Lung (tissue), 11 donors: ENCODE measurements at regions not wholly inside any gene's neighbourhood (a gene's known extent, or its start where the extent isn't known, plus 50 kb on each side); places are given as distances from the start of the nearest gene placed in this dataset.

Experiments used
- ATAC-seq: fragments of 200-7000 bp; cut with Tn5 transposase; one replicate; pipeline ENCODE4 v1.9.1; 2020; ENCODE audit warnings: moderate number of reproducible peaks; ENCODE audit not compliant: insufficient read depth, low FRiP score
- DNase-seq, 3 donors: peaks; one replicate each; pipeline ENCODE4 v3.0.0-alpha.2; 2013 to 2017
- H3K27ac ChIP-seq, 2 donors: one replicate each; pipeline ENCODE4 v1.5.1; 2013; ENCODE audit warnings: mild to moderate bottlenecking in 2 of 2, moderate library complexity in 2 of 2, control low read depth in 1 of 2, inconsistent platforms in 1 of 2, low read depth in 1 of 2, low read length in 1 of 2
- H3K27me3 ChIP-seq, 3 donors: one replicate each; pipeline ENCODE4 v1.5.1; 2013; ENCODE audit warnings: low read length in 2 of 3; ENCODE audit not compliant: control insufficient read depth in 3 of 3, insufficient read depth in 3 of 3
- H3K36me3 ChIP-seq, 4 donors: one replicate each; pipeline ENCODE4 v1.5.1; 2013; ENCODE audit warnings: low read length in 4 of 4, mild to moderate bottlenecking in 1 of 4, moderate library complexity in 1 of 4; ENCODE audit not compliant: control insufficient read depth in 4 of 4, insufficient read depth in 4 of 4
- H3K4me1 ChIP-seq, 5 donors: one replicate each; pipeline ENCODE4 v1.5.1; 2013; ENCODE audit warnings: low read length in 5 of 5, mild to moderate bottlenecking in 2 of 5, moderate library complexity in 1 of 5; ENCODE audit not compliant: control insufficient read depth in 5 of 5, insufficient read depth in 5 of 5
- H3K4me3 ChIP-seq: one replicate; pipeline ENCODE4 v1.5.1; 2013; ENCODE audit warnings: mild to moderate bottlenecking, control low read depth, moderate library complexity
- H3K9ac ChIP-seq, 2 donors: one replicate each; pipeline ENCODE4 v1.5.1; 2013; ENCODE audit warnings: low read length in 2 of 2, control low read depth in 1 of 2; ENCODE audit not compliant: insufficient read depth in 1 of 2
- H3K9me3 ChIP-seq, 4 donors: one replicate each; pipeline ENCODE4 v1.5.1; 2013; ENCODE audit warnings: low read length in 3 of 4, mild to moderate bottlenecking in 1 of 4, moderate library complexity in 1 of 4; ENCODE audit not compliant: control insufficient read depth in 4 of 4, insufficient read depth in 3 of 4
- WGBS, 2 donors: extraction: QIAGEN DNeasy Blood & Tissue Kit; methylation state at CpG; one replicate each; pipeline ENCODE4 v1.1.7; 2013; 5-methylcytosine and 5-hydroxymethylcytosine counted together
- TF ChIP-seq, protein P1 (sequence below): IDR thresholded peaks from 2 replicates; pipeline ENCODE4 v1.5.1; 2012; ENCODE audit warnings: mild to moderate bottlenecking; ENCODE audit errors: control extremely low read depth, extremely low read depth
- donor health status: control.
- donor health status: control.
- donor health status: Bipolar disorder and iron deficiency.
- donor health status: healthy.
- donor health status: DM: yes; HTN: yes; CAD: no.

DNA sequence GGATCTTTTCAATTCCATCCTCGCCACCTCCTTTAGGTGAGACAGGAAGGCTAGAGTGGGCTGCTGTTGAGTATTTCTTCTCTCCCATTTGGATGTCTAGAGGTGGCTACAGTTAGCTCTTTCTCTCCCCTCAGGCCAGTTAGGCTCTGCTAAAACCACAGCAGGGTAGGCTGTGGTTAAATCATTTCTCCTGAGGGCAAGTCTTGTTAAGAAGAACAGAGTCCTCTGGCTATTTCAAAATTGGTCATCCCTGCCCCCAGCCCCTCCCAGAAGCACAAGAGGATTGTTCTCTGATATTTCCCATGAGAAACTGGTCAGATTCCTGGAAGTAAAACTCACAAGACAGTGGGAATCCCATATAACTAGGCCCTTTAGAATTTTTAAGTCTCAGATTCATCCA is 1359.5 kb downstream of the TECRL start:
- no peak overlapping the region for H3K27ac ChIP-seq
- H3K9me3 ChIP-seq, result no peaks in the 10 kb centered on the region
- H3K4me1 ChIP-seq, result no peaks in the 10 kb centered on the region
- ATAC-seq (no peak), DNase-seq (no peak)
- H3K27me3 ChIP-seq, result no peaks in the 10 kb centered on the region
- TF ChIP-seq, protein P1, sequence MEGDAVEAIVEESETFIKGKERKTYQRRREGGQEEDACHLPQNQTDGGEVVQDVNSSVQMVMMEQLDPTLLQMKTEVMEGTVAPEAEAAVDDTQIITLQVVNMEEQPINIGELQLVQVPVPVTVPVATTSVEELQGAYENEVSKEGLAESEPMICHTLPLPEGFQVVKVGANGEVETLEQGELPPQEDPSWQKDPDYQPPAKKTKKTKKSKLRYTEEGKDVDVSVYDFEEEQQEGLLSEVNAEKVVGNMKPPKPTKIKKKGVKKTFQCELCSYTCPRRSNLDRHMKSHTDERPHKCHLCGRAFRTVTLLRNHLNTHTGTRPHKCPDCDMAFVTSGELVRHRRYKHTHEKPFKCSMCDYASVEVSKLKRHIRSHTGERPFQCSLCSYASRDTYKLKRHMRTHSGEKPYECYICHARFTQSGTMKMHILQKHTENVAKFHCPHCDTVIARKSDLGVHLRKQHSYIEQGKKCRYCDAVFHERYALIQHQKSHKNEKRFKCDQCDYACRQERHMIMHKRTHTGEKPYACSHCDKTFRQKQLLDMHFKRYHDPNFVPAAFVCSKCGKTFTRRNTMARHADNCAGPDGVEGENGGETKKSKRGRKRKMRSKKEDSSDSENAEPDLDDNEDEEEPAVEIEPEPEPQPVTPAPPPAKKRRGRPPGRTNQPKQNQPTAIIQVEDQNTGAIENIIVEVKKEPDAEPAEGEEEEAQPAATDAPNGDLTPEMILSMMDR, result no peak
- WGBS, 2 donors, result 43 to 45% methylated on average over 1 of the region's 1 CpG
- no peaks in the 10 kb centered on the region for H3K36me3 ChIP-seq
- H3K9ac ChIP-seq, result no peak overlapping the region
- H3K4me3 ChIP-seq, result no peak overlapping the region

DNA sequence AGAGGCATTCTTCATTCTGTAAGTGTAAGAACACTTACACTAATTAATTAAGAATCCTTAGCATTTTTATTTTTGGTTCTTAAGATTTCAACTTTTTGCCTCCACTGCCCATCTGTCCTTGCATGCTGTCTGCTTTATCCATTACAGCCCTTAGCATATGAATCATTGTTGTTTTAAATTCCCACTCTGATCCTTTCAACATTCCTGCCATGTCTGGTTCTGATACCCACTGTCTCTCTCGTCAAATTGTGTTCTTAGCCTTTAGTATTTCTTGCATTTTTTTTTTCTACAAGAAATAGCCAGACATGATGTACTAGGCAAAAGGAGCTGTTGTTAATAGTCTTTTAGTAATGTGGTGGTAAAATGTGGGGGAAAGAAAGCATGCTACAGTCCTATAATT is 1360.0 kb downstream of the TECRL start:
- Histone ChIP-seq H3K9me3 (no peaks in the 10 kb centered on the region), H3K27ac (no peak overlapping the region), H3K4me3 (no peak overlapping the region), H3K36me3 (no peaks in the 10 kb centered on the region), H3K9ac (no peak overlapping the region), H3K4me1 (no peaks in the 10 kb centered on the region), H3K27me3 (no peaks in the 10 kb centered on the region)
- 73% methylated on average over 1 of the region's 1 CpG for WGBS, 2 donors
- no peak for DNase-seq
- TF ChIP-seq, protein P1, result no peak
- ATAC-seq, result no peak

DNA sequence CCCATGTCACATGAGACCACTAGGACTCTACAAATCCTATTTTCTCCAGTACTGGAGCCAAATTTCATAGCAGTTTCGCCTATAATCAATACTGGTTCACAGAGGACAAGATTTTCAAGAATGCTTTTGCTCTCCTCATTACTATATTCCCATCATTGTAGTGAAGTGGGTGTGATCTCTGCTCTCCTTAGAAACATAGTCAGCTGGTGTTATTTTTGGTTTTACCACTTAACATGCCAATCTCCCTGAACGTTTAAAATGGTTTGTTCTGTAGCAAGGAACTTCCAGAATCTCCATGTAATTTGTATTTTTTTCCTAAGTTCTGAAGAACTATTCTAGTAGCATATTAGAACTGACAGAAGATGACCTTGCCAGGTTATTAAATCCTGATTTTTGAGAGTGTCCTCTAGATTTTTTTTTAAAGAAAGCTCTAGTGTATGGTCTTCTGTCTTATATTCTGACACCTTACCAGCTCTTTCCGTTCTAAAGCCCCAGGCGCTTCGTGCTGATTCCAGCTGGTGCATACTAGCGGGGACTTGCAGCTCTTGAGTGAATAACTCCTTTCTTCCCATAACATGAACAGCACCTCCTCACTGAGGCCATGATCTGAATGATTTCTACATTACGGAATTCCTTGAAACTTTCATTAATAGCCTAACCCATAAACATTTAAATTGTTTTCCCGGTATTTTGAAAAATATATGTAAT is 1372.9 kb downstream of the TECRL start:
- WGBS, 2 donors, result 71 to 80% methylated on average over 8 of the region's 8 CpGs

More for the DNA sequence above, 1372.9 kb downstream of the TECRL start:
- Histone ChIP-seq H3K36me3 (no peaks in the 10 kb centered on the region), H3K27ac (peak overlapping the region in 1 of 2 donors; percentile 77), H3K9me3 (no peaks in the 10 kb centered on the region), H3K9ac (no peak overlapping the region), H3K4me1 (no peaks in the 10 kb centered on the region), H3K27me3 (no peaks in the 10 kb centered on the region), H3K4me3 (no peak overlapping the region)
- DNase-seq (no peak), ATAC-seq (no peak)
- TF ChIP-seq, protein P1, result no peak
